HCT116 (cell line): ENCODE measurements at regions not wholly inside any gene's neighbourhood (a gene's known extent, or its start where the extent isn't known, plus 50 kb on each side); places are given as distances from the start of the nearest gene placed in this dataset.
"Not testable (repeated sequence)": the region's sequence is repeated elsewhere in the genome, so short reads cannot be mapped to it uniquely, and the experiment has no call there.

Experiments used
- ATF3 ChIP-seq: IDR thresholded peaks from 2 replicates; pipeline ENCODE4 v1.6.1; 2012
- CTCF ChIP-seq, 3 experiments: fragments of 200-600 bp in 1 of 3; sonication (generic) in 1 of 3; IDR thresholded peaks in 2 of 3; conservative IDR thresholded peaks in 1 of 3; 2 replicates each; pipeline ENCODE4 v1.5.1; 2012 to 2017; ENCODE audit warnings: low read depth in 2 of 3, low read length in 2 of 3, antibody characterized with exemption in 1 of 3, borderline replicate concordance in 1 of 3, control low read depth in 1 of 3, mild to moderate bottlenecking in 1 of 3, mixed read lengths in 1 of 3, mixed run types in 1 of 3, moderate library complexity in 1 of 3; ENCODE audit not compliant: insufficient read depth in 1 of 3
- EGR1 ChIP-seq: IDR thresholded peaks from 2 replicates; pipeline ENCODE4 v1.6.1; 2012; ENCODE audit warnings: low read depth
- EZH2 ChIP-seq: fragments of 200-600 bp; sonication (generic); IDR thresholded peaks from 2 replicates; pipeline ENCODE4 v1.6.1; 2017; ENCODE audit warnings: antibody characterized with exemption, mixed run types
- EZH2phosphoT487 ChIP-seq: fragments of 200-600 bp; IDR thresholded peaks from 2 replicates; pipeline ENCODE4 v1.6.1; 2018; ENCODE audit warnings: antibody characterized with exemption, borderline replicate concordance
- FOSL1 ChIP-seq: IDR thresholded peaks from 2 replicates; pipeline ENCODE4 v1.6.1; 2012; ENCODE audit warnings: low read depth
- JUND ChIP-seq: IDR thresholded peaks from 2 replicates; pipeline ENCODE4 v1.6.1; 2012
- POLR2A ChIP-seq: IDR thresholded peaks from 2 replicates; pipeline ENCODE4 v1.7.0; 2011; ENCODE audit warnings: borderline replicate concordance; ENCODE audit not compliant: insufficient read depth, insufficient read length; ENCODE audit errors: extremely low read depth
- POLR2AphosphoS5 ChIP-seq: IDR thresholded peaks from 2 replicates; pipeline ENCODE4 v1.6.1; 2011; ENCODE audit warnings: mild to moderate bottlenecking, low read depth, low read length, moderate library complexity
- REST ChIP-seq: IDR thresholded peaks from 2 replicates; pipeline ENCODE4 v1.6.1; 2012; ENCODE audit warnings: low read depth
- YY1 ChIP-seq: IDR thresholded peaks from 2 replicates; pipeline ENCODE4 v1.6.1; 2011; ENCODE audit warnings: low read length, low read depth, moderate library complexity, mild to moderate bottlenecking; ENCODE audit not compliant: insufficient replicate concordance; ENCODE audit errors: extremely low read depth
- ZFX ChIP-seq: fragments of 450-650 bp; IDR thresholded peaks from 2 replicates; pipeline ENCODE4 v1.6.1; 2017
- ZNF274 ChIP-seq: fragments of 200-500 bp; sonication (Bioruptor generic); IDR thresholded peaks from 2 replicates; pipeline ENCODE4 v1.6.1; 2014; ENCODE audit warnings: mild to moderate bottlenecking, low read depth, low read length, inconsistent platforms

- TF ChIP-seq REST; CTCF (IDR thresholded peaks at IDR 0.05 in 2 of 3, conservative IDR thresholded peaks at IDR 0.05 in 1 of 3; ENCODE audit: borderline replicate concordance in 1 of 3, insufficient read depth in 1 of 3, low read depth in 2 of 3, low read length in 2 of 3); YY1; ZNF274; ATF3; POLR2A; EZH2phosphoT487; POLR2AphosphoS5; FOSL1; ZFX; EGR1; EZH2; JUND: not testable (repeated sequence)
Measured at GRCh38 chr16:21529060-21529658, 70.2 kb upstream of the METTL9 start.
